ENCODE measurements at regions not wholly inside any gene's neighbourhood (a gene's known extent, or its start where the extent isn't known, plus 50 kb on each side); places are given as distances from the start of the nearest gene placed in this dataset.

GRCh38 chr5:144108131-144108530, 62.3 kb downstream of the YIPF5 start:
- DNase-seq (ENCODE audit: low read depth): peak; percentile 34

Measured in LHCN-M2 (cell line).